Right hindlimb (tissue), 1 donor: ENCODE measurements at regions not wholly inside any gene's neighbourhood (a gene's known extent, or its start where the extent isn't known, plus 50 kb on each side); places are given as distances from the start of the nearest gene placed in this dataset.

Experiments
- DNase-seq: peaks from one replicate; pipeline ENCODE4 v3.0.0-alpha.2; 2018

DNA sequence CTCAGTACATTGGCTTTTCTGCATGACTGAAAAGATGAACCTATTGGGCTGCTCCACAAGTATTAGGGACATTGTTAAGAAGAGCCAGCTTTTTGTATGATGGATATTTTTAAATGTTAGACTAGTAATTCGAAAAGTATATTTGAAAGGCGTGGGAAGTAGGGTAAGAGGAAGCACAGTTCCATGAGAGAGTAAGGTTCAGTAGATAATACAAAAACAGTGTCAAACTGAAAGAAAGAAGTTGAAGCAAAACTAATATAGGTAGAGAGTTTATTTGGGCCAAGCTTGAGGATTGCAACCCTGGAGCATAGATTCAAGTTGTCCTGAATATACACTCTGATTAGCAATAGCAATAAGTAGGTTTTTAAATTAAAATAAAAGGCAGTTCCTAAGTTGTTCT lies 193.9 kb downstream of the RASSF9 start:
- no peak for DNase-seq

- DNase-seq: no peak
Measured at GRCh38 chr12:85642808-85643207, 193.4 kb downstream of the RASSF9 start.

- DNase-seq: no peak
Measured at GRCh38 chr12:85644508-85644907, 191.7 kb downstream of the RASSF9 start.

GRCh38 chr12:85653731-85654455 lies 182.3 kb downstream of the RASSF9 start:
- no peak for DNase-seq

DNA sequence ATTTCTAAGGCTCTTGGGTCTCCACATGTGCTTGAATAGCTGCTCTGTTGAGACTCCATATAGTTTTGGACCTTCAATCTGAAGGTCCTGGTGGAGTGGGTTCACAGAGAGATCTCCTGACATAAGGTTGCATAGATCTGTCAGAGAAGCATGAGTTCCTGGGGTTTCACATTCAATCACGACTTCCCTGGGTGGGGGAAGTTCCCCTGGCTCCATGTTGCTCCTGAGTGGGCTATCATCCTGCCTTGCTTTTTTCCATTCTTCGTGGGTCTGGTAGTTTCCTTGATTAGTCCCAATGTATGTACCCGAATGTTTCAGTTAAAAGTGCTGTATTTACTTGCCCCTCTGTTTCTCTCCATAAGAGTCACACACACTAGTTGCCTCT lies 181.8 kb downstream of the RASSF9 start:
- DNase-seq: no peak

- no peak for DNase-seq
Measured at GRCh38 chr12:85656561-85656960, 179.6 kb downstream of the RASSF9 start.

- DNase-seq: no peak
Measured at GRCh38 chr12:85657251-85657650, 179.0 kb downstream of the RASSF9 start.

GRCh38 chr12:85657836-85658630 lies 178.2 kb downstream of the RASSF9 start:
- DNase-seq: no peak

- no peak for DNase-seq
Measured at GRCh38 chr12:85659754-85660530, 176.3 kb downstream of the RASSF9 start.

DNA sequence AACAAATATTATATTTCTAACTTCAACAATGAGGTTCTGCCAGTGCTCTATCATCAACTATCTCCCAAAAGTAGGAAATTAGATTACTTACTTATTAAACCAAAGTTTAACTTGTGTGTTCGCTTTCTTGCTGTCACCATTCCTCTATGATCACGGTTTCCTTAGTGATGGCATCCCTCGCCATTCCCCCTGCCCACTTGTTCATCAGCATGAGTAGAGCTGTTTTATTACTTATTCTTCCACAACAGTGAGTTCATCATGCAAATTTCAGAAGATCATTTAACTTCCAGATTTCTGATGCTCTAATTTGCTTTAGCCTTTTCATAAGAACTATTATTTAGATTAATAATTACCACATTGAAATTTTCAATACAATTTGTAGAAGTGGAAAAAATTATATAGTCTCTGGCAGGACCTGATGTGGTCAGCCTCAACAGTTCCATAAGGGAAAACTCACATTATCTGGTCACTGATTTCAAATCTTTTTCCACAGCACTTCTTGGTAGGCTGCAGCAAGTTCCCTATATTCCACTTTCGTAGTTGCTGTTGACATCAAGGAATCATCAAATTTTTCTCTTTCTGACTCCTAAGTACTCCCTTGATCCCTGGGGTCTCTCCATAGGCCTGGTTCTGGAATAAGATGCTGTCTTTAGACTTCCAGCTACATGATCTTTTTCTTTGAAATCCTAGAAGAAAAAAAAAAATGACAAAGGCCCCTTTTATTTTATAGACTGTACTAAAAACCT lies 174.6 kb downstream of the RASSF9 start:
- DNase-seq: no peak

DNA sequence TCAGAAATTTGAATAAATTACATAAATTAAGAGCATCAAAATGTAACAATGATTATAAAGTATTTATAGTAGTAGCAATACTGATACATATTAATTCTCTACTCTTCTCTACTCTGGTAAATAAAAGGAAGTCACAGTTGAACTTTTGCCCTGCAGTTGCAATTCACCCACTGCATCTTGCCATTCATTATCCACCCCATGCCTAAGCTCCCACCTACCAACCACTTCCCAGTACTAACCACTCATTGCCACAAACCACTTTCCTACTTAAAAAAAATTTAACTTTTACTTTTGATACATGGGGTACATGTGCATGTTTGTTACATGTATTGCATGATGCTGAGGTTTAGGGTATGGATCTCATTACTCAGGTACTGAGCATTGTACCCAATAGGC lies 174.0 kb downstream of the RASSF9 start:
- no peak for DNase-seq

DNA sequence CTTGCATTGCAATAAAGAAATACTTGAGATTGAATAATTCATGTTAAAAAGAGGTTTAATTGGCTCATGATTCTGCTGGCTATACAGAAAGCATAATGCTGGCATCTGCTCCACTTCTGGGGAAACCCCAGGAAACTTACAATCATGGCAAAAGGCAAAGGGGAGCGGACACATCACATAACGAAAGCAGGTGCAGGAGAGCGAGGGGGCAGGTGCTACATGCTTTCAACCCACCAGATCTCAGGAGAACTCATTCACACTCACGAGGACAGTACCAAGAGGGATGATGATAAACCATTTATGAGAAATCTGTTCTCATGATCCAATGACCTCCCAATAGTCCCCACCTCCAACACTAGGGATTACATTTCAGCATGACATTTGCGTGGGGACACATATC lies 172.6 kb downstream of the RASSF9 start:
- no peak for DNase-seq

GRCh38 chr12:85664429-85664828 lies 171.8 kb downstream of the RASSF9 start:
- DNase-seq: no peak

- DNase-seq: no peak
Measured at GRCh38 chr12:85669911-85670310, 166.3 kb downstream of the RASSF9 start.

DNA sequence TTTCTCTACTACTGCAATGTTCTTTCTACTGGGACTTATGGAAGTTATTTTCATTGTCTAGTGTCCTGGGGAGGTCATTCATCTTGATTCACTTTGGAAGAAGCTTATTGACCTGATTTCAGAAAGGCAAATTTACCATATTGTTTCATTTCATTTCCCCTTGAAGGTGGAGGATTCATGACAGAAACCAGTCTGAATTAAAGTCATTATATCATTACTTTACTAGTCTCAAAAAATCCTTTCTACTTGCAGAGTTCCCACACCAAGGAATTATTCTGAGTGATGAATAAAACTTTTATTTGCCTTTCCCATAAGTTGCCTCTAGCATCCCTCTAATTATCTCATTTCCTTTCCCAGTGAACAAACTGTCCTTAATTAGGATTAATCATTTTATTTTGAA lies 163.8 kb downstream of the RASSF9 start:
- DNase-seq: no peak

GRCh38 chr12:85673921-85674420 lies 162.2 kb downstream of the RASSF9 start:
- DNase-seq: no peak

GRCh38 chr12:85676816-85677749 lies 159.1 kb downstream of the RASSF9 start:
- DNase-seq: no peak

DNA sequence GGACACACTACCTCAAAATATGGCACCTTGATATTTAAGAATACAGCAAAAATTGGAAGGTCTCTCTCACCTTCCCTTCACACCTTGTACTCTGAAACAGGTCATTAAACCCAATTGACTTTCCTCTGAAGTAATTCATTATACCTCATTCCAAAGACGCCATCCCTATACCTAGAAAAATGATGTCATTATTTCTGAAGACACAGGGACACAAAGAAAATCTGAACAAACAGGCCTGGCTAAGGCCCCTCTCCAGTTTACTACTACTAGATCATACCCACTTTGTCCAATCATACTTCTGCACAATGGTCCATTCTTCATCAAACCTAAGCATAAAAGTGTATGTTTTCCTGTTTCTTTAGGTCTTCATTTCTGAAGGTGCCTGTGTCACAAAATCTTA lies 156.9 kb downstream of the RASSF9 start:
- DNase-seq: no peak

DNA sequence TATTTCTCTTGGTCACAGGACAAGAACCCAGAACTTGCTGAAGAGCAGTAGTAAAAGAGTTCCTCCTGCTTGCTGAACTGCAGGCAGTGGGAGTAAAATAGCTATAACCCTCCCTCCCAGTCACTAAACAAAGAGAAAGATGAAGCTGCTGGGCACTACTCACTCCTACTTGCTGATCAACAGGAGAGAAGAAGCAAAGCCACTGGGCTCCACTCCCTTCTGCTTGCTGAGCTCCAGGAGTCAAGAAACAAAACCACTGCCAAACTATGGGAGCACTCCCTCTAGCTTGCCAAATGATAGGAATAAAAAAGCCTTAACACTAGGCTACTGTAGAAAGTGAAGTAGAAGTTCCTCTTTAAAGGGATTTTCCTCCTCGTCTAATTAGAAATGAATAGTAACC lies 155.3 kb downstream of the RASSF9 start:
- no peak for DNase-seq

GRCh38 chr12:85681333-85681732 lies 154.9 kb downstream of the RASSF9 start:
- DNase-seq: no peak

DNA sequence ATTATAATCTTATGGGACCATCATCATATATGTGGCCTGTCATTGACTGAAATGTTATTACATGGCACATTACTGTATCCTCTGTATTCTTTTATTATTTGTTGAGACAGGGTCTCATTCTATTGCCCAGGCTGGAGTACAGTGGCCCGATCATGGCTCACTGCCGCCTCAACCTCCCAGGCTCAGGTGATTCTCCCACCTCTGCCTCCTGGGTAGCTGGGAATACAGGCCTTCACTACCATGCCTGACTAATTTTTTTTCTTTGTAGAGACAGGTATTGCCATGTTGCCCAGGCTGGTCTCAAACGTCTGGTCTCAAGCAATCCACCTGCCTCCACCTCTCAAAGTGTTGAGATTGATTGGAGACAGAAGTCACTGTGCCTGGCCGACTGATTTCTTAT lies 153.2 kb downstream of the RASSF9 start:
- no peak for DNase-seq

GRCh38 chr12:85688837-85689236 lies 147.4 kb downstream of the RASSF9 start:
- no peak for DNase-seq
